Esophagus muscularis mucosa (tissue), 4 donors: ENCODE measurements at regions not wholly inside any gene's neighbourhood (a gene's known extent, or its start where the extent isn't known, plus 50 kb on each side); places are given as distances from the start of the nearest gene placed in this dataset.

Experiments
- CTCF ChIP-seq, 3 experiments: fragments of 200-600 bp in 2 of 3; fragments of 450-650 bp in 1 of 3; sonication (generic) in 2 of 3; IDR thresholded peaks; one replicate each; pipeline ENCODE4 v1.5.1; 2017 to 2019; ENCODE audit warnings: antibody characterized with exemption in 3 of 3, mild to moderate bottlenecking in 2 of 3, moderate library complexity in 1 of 3
- EP300 ChIP-seq: sonication (generic); formaldehyde crosslinking; IDR thresholded peaks from one replicate; pipeline ENCODE4 v1.6.1; 2017; ENCODE audit warnings: antibody characterized with exemption
- POLR2A ChIP-seq: fragments of 450-650 bp; IDR thresholded peaks from one replicate; pipeline ENCODE4 v1.6.1; 2017; ENCODE audit warnings: antibody characterized with exemption, moderate library complexity, mild to moderate bottlenecking, low read depth
- POLR2AphosphoS5 ChIP-seq, 2 donors: sonication (generic); formaldehyde crosslinking; IDR thresholded peaks; one replicate each; pipeline ENCODE4 v1.6.1; 2017; ENCODE audit warnings: antibody characterized with exemption in 2 of 2

- TF ChIP-seq CTCF (IDR thresholded peaks at IDR 0.05) (no peak), POLR2A (no peak), POLR2AphosphoS5 (IDR thresholded peaks at IDR 0.05) (no peak), EP300 (no peak)
These were observed 1038.9 kb downstream of the BRINP3 start for GRCh38 chr1:189438808-189439207.
